Natural killer cell (primary cell): ENCODE measurements at regions not wholly inside any gene's neighbourhood (a gene's known extent, or its start where the extent isn't known, plus 50 kb on each side); places are given as distances from the start of the nearest gene placed in this dataset.

Source experiments
- ATAC-seq, 3 donors: fragments of 150-1000 bp in 2 of 3; fragments of 200-7000 bp in 1 of 3; cut with Tn5 transposase; 1 replicate in 1 of 3; 2 replicates in 2 of 3; pipeline ENCODE4 v1.10.0; 2021; ENCODE audit warnings: mild to moderate bottlenecking in 2 of 3, moderate library complexity in 2 of 3
- DNase-seq, 2 donors: peaks; one replicate each; pipeline versions ENCODE4 v3.0.0 to v3.0.0-alpha.2; 2013 to 2021; ENCODE audit warnings: mixed read lengths in 1 of 2
- H3K27ac ChIP-seq: one replicate; pipeline ENCODE4 v1.5.1; 2013; ENCODE audit warnings: mild to moderate bottlenecking, low read length
- H3K27me3 ChIP-seq: one replicate; pipeline ENCODE4 v1.6.1; 2013; ENCODE audit warnings: low read length; ENCODE audit not compliant: control insufficient read depth, insufficient read depth
- H3K36me3 ChIP-seq: one replicate; pipeline ENCODE4 v1.6.1; 2013; ENCODE audit warnings: low read length; ENCODE audit not compliant: control insufficient read depth, insufficient read depth
- H3K4me1 ChIP-seq: one replicate; pipeline ENCODE4 v1.6.1; 2013; ENCODE audit warnings: low read length; ENCODE audit not compliant: control insufficient read depth, insufficient read depth
- H3K4me3 ChIP-seq: one replicate; pipeline ENCODE4 v1.5.1; 2013; ENCODE audit warnings: low read length
- H3K9me3 ChIP-seq: one replicate; pipeline ENCODE4 v1.6.1; 2013; ENCODE audit warnings: low read length; ENCODE audit not compliant: control insufficient read depth, insufficient read depth
- H3K27ac Mint-ChIP-seq, 2 donors: one replicate each; pipeline ENCODE4 v1.8.0; 2022; ENCODE audit warnings: mild to moderate bottlenecking in 2 of 2, mixed read lengths in 2 of 2, moderate library complexity in 1 of 2
- H3K27me3 Mint-ChIP-seq, 2 donors: one replicate each; pipeline ENCODE4 v1.8.0; 2022; ENCODE audit warnings: low read depth in 2 of 2, mixed read lengths in 2 of 2
- H3K36me3 Mint-ChIP-seq: one replicate; pipeline ENCODE4 v1.8.0; 2022; ENCODE audit warnings: mixed read lengths
- H3K4me1 Mint-ChIP-seq, 2 donors: one replicate each; pipeline ENCODE4 v1.8.0; 2022; ENCODE audit warnings: mixed read lengths in 2 of 2
- H3K4me3 Mint-ChIP-seq: one replicate; pipeline ENCODE4 v1.8.0; 2022; ENCODE audit warnings: mild to moderate bottlenecking, moderate library complexity, mixed read lengths
- H3K9me3 Mint-ChIP-seq, 2 donors: one replicate each; pipeline ENCODE4 v1.8.0; 2022; ENCODE audit warnings: mixed read lengths in 2 of 2
- WGBS: methylation state at CpG from one replicate; pipeline ENCODE4 v1.1.7; 2013; ENCODE audit warnings: missing lambda C conversion rate; ENCODE audit not compliant: insufficient coverage; 5-methylcytosine and 5-hydroxymethylcytosine counted together
- intact Hi-C: fragments of 100-400 bp; cut with micrococcal nuclease; formaldehyde crosslinking; loops from one replicate; pipeline ENCODE4 v1.14.2; 2022
- TF ChIP-seq, protein P1 (sequence below): fragments of 200-600 bp; IDR thresholded peaks from one replicate; pipeline ENCODE4 v1.8.0; 2022; ENCODE audit warnings: antibody characterized with exemption

DNA sequence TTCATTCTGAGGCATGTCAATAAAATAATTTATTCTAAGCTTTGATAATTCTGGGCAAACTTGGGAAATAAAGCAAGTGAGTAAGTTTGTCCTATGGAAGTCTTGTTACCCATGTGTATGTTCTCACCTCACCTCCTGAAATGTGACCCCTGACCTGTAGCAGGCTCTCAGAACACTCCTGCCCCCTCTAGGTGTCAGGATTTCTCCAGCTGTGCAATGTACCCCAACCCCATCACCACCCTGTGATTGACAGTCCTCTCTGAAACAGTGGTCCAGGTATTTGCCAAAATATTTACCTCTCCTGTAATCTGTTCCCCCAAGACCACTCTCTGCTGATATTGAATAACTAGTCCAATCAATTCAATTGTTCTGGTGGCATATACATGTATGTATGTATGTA, 122.6 kb upstream of the PTER start:
- Histone ChIP-seq H3K4me1 (no peaks in the 10 kb centered on the region), H3K36me3 (no peaks in the 10 kb centered on the region), H3K27ac (no peak overlapping the region), H3K27me3 (no peaks in the 10 kb centered on the region), H3K9me3 (no peaks in the 10 kb centered on the region), H3K4me3 (no peak overlapping the region)
- no peak for DNase-seq
- Mint-ChIP-seq H3K9me3 (peaks cover 2 to 5% of the 10 kb centered on the region in 2 donors), H3K27me3 (peaks cover 0 to 1% of the 10 kb centered on the region in 2 donors), H3K4me1 (no peaks in the 10 kb centered on the region), H3K27ac (no peak overlapping the region), H3K4me3 (no peak overlapping the region), H3K36me3 (no peaks in the 10 kb centered on the region)
- TF ChIP-seq, protein P1, sequence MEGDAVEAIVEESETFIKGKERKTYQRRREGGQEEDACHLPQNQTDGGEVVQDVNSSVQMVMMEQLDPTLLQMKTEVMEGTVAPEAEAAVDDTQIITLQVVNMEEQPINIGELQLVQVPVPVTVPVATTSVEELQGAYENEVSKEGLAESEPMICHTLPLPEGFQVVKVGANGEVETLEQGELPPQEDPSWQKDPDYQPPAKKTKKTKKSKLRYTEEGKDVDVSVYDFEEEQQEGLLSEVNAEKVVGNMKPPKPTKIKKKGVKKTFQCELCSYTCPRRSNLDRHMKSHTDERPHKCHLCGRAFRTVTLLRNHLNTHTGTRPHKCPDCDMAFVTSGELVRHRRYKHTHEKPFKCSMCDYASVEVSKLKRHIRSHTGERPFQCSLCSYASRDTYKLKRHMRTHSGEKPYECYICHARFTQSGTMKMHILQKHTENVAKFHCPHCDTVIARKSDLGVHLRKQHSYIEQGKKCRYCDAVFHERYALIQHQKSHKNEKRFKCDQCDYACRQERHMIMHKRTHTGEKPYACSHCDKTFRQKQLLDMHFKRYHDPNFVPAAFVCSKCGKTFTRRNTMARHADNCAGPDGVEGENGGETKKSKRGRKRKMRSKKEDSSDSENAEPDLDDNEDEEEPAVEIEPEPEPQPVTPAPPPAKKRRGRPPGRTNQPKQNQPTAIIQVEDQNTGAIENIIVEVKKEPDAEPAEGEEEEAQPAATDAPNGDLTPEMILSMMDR = no peak
- no peak for ATAC-seq
- intact Hi-C loops = no loop called here

DNA sequence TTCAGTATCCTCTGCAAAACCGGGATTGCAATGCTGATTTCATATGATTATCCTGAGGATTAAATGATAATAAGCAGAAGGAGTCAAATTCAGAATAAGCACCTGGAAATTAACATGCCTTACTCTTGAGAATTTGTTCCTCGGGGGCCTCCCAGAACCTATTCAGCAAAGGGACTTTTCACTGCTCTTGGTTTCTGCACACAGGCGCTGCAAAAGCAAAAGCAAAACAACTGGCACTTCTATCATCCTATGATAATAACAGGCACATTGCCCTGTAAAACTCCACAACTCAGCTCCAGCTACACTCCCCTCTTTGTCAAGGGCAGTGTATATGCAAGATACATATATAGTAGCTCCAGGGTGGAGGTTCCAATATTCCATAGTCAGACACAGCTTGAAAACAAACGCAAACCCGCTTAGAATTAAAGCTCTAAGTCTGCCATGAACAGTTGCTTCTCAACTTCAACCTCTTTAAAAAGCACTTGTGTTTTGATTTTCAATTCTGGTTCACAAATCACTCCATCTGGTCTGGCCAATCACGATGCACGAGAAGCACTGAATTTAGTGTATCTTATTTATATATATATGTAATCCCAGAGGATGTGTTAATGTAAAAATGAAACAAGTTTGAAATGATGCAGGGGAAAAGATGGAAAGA, 119.9 kb upstream of the PTER start:
- no peak overlapping the region for H3K4me3 Mint-ChIP-seq
- Histone ChIP-seq H3K27me3 (no peaks in the 10 kb centered on the region), H3K4me3 (no peak overlapping the region), H3K27ac (no peak overlapping the region), H3K9me3 (no peaks in the 10 kb centered on the region), H3K4me1 (no peaks in the 10 kb centered on the region), H3K36me3 (no peaks in the 10 kb centered on the region)
- H3K9me3 Mint-ChIP-seq = no peaks in the 10 kb centered on the region
- DNase-seq (no peak), ATAC-seq (no peak)
- TF ChIP-seq, protein P1 = no peak
- intact Hi-C loops = no loop called here
- H3K27ac Mint-ChIP-seq = no peak overlapping the region
- peaks cover 2 to 9% of the 10 kb centered on the region in 2 donors for H3K27me3 Mint-ChIP-seq
- WGBS = 90% methylated on average over 5 of the region's 7 CpGs
- no peaks in the 10 kb centered on the region for H3K4me1 Mint-ChIP-seq
- no peaks in the 10 kb centered on the region for H3K36me3 Mint-ChIP-seq

GRCh38 chr10:16341637-16342036, 95.2 kb upstream of the PTER start:
- Histone ChIP-seq H3K36me3 (no peaks in the 10 kb centered on the region), H3K9me3 (no peaks in the 10 kb centered on the region), H3K4me1 (no peaks in the 10 kb centered on the region), H3K4me3 (no peak overlapping the region), H3K27me3 (no peaks in the 10 kb centered on the region), H3K27ac (no peak overlapping the region)
- no peak for ATAC-seq
- H3K9me3 Mint-ChIP-seq = no peaks in the 10 kb centered on the region
- WGBS = 75% methylated on average over 2 of the region's 2 CpGs
- no peaks in the 10 kb centered on the region for H3K27me3 Mint-ChIP-seq
- DNase-seq = no peak
- H3K4me1 Mint-ChIP-seq = no peaks in the 10 kb centered on the region
- no peak overlapping the region for H3K27ac Mint-ChIP-seq
- TF ChIP-seq, protein P1 = no peak
- no peaks in the 10 kb centered on the region for H3K36me3 Mint-ChIP-seq
- no peak overlapping the region for H3K4me3 Mint-ChIP-seq
- intact Hi-C loops = no loop called here

- Histone ChIP-seq H3K4me1 (no peaks in the 10 kb centered on the region), H3K9me3 (no peaks in the 10 kb centered on the region), H3K4me3 (no peak overlapping the region), H3K27ac (no peak overlapping the region), H3K27me3 (no peaks in the 10 kb centered on the region), H3K36me3 (no peaks in the 10 kb centered on the region)
- TF ChIP-seq, protein P1 = no peak
- no peaks in the 10 kb centered on the region for H3K36me3 Mint-ChIP-seq
- no peaks in the 10 kb centered on the region for H3K9me3 Mint-ChIP-seq
- 74% methylated on average over 4 of the region's 4 CpGs for whole genome bisulfite sequencing
- H3K27me3 Mint-ChIP-seq = peaks cover 0 to 3% of the 10 kb centered on the region in 2 donors
- no peak overlapping the region for H3K27ac Mint-ChIP-seq
- DNase-seq = no peak
- no peaks in the 10 kb centered on the region for H3K4me1 Mint-ChIP-seq
- H3K4me3 Mint-ChIP-seq = no peak overlapping the region
- no peak for ATAC-seq
- intact Hi-C loops = no loop called here
Measured at GRCh38 chr10:16348891-16349290, 87.9 kb upstream of the PTER start.
